ENCODE measurements at regions not wholly inside any gene's neighbourhood (a gene's known extent, or its start where the extent isn't known, plus 50 kb on each side); places are given as distances from the start of the nearest gene placed in this dataset.

GRCh38 chr6:44661221-44662008, 273.9 kb downstream of the CDC5L start:
- no peak overlapping the region for H3K9ac ChIP-seq (ENCODE audit: low read depth, low read length)
- ATAC-seq (ENCODE audit: insufficient read depth, low read depth): no peak
- H3K27me3 ChIP-seq (ENCODE audit: insufficient read depth, low read length, poor library complexity): no peaks in the 10 kb centered on the region
- H3K4me2 ChIP-seq (ENCODE audit: insufficient read depth, low read length): no peak overlapping the region
- H2AFZ ChIP-seq (ENCODE audit: low read depth, low read length): no peak overlapping the region
- DNase-seq: no peak
- no peak overlapping the region for H3K4me3 ChIP-seq (ENCODE audit: low read depth in 1 of 2, low read length in 2 of 2)
- H4K20me1 ChIP-seq (ENCODE audit: insufficient read depth, low read length): no peaks in the 10 kb centered on the region
- no peaks in the 10 kb centered on the region for H3K79me2 ChIP-seq (ENCODE audit: insufficient read depth, low read length)
- H3K27ac ChIP-seq (ENCODE audit: low read length): no peak overlapping the region
- TF ChIP-seq CTCF (IDR thresholded peaks at IDR 0.05; ENCODE audit: borderline replicate concordance, extremely low read depth, low read length, poor library complexity, severe bottlenecking) (no peak), EZH2 (IDR thresholded peaks at IDR 0.05; ENCODE audit: borderline replicate concordance, low read depth, low read length, severe bottlenecking) (no peak)
- H3K9me3 ChIP-seq (ENCODE audit: insufficient read depth, low read length, severe bottlenecking): no peaks in the 10 kb centered on the region
- no peaks in the 10 kb centered on the region for H3K4me1 ChIP-seq (ENCODE audit: insufficient read depth, low read length)
- H3K36me3 ChIP-seq (ENCODE audit: insufficient read depth, low read length): no peaks in the 10 kb centered on the region

- no peak overlapping the region for H3K4me2 ChIP-seq (ENCODE audit: insufficient read depth, low read length)
- TF ChIP-seq EZH2 (IDR thresholded peaks at IDR 0.05; ENCODE audit: borderline replicate concordance, low read depth, low read length, severe bottlenecking): no peak
- no peak for TF ChIP-seq CTCF (IDR thresholded peaks at IDR 0.05; ENCODE audit: borderline replicate concordance, extremely low read depth, low read length, poor library complexity, severe bottlenecking)
- DNase-seq: no peak
These were observed 275.1 kb downstream of the CDC5L start for GRCh38 chr6:44662461-44663121.

GRCh38 chr6:44663860-44664634, 276.5 kb downstream of the CDC5L start:
- no peaks in the 10 kb centered on the region for H3K79me2 ChIP-seq (ENCODE audit: insufficient read depth, low read length)
- no peak overlapping the region for H3K27ac ChIP-seq (ENCODE audit: low read length)
- no peak overlapping the region for H3K4me3 ChIP-seq (ENCODE audit: low read depth in 1 of 2, low read length in 2 of 2)
- no peak overlapping the region for H3K4me2 ChIP-seq (ENCODE audit: insufficient read depth, low read length)
- H3K36me3 ChIP-seq (ENCODE audit: insufficient read depth, low read length): no peaks in the 10 kb centered on the region
- TF ChIP-seq EZH2 (IDR thresholded peaks at IDR 0.05; ENCODE audit: borderline replicate concordance, low read depth, low read length, severe bottlenecking): no peak
- TF ChIP-seq CTCF (IDR thresholded peaks at IDR 0.05; ENCODE audit: borderline replicate concordance, extremely low read depth, low read length, poor library complexity, severe bottlenecking): no peak
- no peak for DNase-seq
- H3K27me3 ChIP-seq (ENCODE audit: insufficient read depth, low read length, poor library complexity): no peaks in the 10 kb centered on the region
- H3K4me1 ChIP-seq (ENCODE audit: insufficient read depth, low read length): no peaks in the 10 kb centered on the region
- no peak overlapping the region for H3K9ac ChIP-seq (ENCODE audit: low read depth, low read length)
- no peak overlapping the region for H2AFZ ChIP-seq (ENCODE audit: low read depth, low read length)
- no peaks in the 10 kb centered on the region for H4K20me1 ChIP-seq (ENCODE audit: insufficient read depth, low read length)
- no peaks in the 10 kb centered on the region for H3K9me3 ChIP-seq (ENCODE audit: insufficient read depth, low read length, severe bottlenecking)
- ATAC-seq (ENCODE audit: insufficient read depth, low read depth): no peak

More at GRCh38 chr6:44662461-44663121, 275.1 kb downstream of the CDC5L start:
- Histone ChIP-seq H3K9me3 (ENCODE audit: insufficient read depth, low read length, severe bottlenecking) (no peaks in the 10 kb centered on the region), H4K20me1 (ENCODE audit: insufficient read depth, low read length) (no peaks in the 10 kb centered on the region), H3K27ac (ENCODE audit: low read length) (no peak overlapping the region), H3K36me3 (ENCODE audit: insufficient read depth, low read length) (no peaks in the 10 kb centered on the region), H3K79me2 (ENCODE audit: insufficient read depth, low read length) (no peaks in the 10 kb centered on the region), H2AFZ (ENCODE audit: low read depth, low read length) (no peak overlapping the region), H3K4me3 (ENCODE audit: low read depth in 1 of 2, low read length in 2 of 2) (no peak overlapping the region), H3K27me3 (ENCODE audit: insufficient read depth, low read length, poor library complexity) (no peaks in the 10 kb centered on the region), H3K4me1 (ENCODE audit: insufficient read depth, low read length) (no peaks in the 10 kb centered on the region), H3K9ac (ENCODE audit: low read depth, low read length) (no peak overlapping the region)
- ATAC-seq (ENCODE audit: insufficient read depth, low read depth): no peak
